ENCODE measurements at regions not wholly inside any gene's neighbourhood (a gene's known extent, or its start where the extent isn't known, plus 50 kb on each side); places are given as distances from the start of the nearest gene placed in this dataset.

DNA sequence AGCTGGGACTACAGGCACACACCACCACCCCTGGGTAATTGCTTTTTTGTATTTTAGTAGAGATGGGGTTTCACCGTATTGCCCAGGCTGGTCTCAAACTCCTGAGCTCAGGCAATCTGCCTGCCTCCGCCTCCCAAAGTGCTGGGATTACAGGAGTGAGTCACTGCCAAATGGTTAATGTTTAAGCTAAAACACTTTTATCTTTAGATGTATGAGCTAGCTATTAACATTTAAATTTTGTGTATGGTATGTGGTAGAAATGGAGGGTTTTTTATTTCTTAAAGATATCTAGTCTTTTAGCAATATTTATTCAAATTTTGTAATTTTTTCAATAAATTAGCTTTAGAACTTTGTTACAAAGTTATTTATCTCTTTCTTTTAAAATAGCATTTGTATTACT lies 1659.8 kb upstream of the ADGRL3 start:
- H3K36me3 ChIP-seq (ENCODE audit: insufficient read depth, low read length) = no peaks in the 10 kb centered on the region
- H3K9ac ChIP-seq (ENCODE audit: low read length) = no peak overlapping the region

DNA sequence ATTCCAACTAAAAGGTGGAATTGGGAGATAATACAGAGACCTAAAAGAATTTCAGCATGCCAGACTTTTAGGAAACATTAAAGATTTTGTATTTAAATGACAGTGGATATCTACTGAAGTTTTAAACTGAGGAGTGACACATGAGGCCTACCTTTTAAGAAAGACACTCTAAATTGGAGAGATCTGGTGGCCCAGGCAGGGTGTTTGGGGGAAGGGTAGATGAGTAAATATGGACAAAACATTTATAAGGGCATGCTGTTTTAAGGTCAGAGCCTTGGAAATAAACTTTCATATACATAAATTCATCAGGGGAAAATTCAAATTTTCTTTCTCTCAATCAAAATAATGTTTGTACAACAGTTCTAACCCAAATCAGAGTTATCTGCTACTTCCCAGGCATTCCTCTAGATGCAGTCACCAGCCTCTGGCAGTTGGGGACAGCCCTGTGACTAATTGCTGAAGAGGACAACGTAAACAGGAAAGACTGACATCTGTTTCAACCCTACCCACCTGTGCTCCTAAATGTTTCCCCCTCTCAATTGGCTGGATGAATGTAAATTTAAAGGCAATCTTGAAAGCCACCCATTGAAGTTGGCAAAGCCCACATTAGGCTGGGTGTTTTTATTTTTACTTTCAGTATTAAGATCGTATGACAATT lies 1646.9 kb upstream of the ADGRL3 start:
- H3K27ac Mint-ChIP-seq (ENCODE audit: unreplicated experiment) = peak overlapping the region; percentile 97
- H3K4me3 ChIP-seq (ENCODE audit: insufficient read depth, low read depth, low read length) = peak overlapping the region; percentile 45
- H3K4me2 ChIP-seq (ENCODE audit: low read length) = peak overlapping the region; percentile 79

More for the DNA sequence above, 1659.8 kb upstream of the ADGRL3 start:
- Histone ChIP-seq H3K27me3 (ENCODE audit: insufficient read depth, low read length) (no peaks in the 10 kb centered on the region), H3K27ac (ENCODE audit: low read depth, low read length) (no peak overlapping the region), H3K9me3 (ENCODE audit: insufficient read depth, low read depth, low read length) (no peaks in the 10 kb centered on the region), H3K79me2 (ENCODE audit: insufficient read depth, low read length) (no peaks in the 10 kb centered on the region), H3K4me1 (ENCODE audit: insufficient read depth, low read length) (no peaks in the 10 kb centered on the region), H3K4me2 (ENCODE audit: low read length) (no peak overlapping the region), H3K4me3 (ENCODE audit: insufficient read depth, low read depth, low read length) (no peak overlapping the region), H4K20me1 (ENCODE audit: insufficient read depth, low read length) (no peaks in the 10 kb centered on the region), H2AFZ (ENCODE audit: low read depth, low read length) (no peak overlapping the region)
- TF ChIP-seq, protein P1, sequence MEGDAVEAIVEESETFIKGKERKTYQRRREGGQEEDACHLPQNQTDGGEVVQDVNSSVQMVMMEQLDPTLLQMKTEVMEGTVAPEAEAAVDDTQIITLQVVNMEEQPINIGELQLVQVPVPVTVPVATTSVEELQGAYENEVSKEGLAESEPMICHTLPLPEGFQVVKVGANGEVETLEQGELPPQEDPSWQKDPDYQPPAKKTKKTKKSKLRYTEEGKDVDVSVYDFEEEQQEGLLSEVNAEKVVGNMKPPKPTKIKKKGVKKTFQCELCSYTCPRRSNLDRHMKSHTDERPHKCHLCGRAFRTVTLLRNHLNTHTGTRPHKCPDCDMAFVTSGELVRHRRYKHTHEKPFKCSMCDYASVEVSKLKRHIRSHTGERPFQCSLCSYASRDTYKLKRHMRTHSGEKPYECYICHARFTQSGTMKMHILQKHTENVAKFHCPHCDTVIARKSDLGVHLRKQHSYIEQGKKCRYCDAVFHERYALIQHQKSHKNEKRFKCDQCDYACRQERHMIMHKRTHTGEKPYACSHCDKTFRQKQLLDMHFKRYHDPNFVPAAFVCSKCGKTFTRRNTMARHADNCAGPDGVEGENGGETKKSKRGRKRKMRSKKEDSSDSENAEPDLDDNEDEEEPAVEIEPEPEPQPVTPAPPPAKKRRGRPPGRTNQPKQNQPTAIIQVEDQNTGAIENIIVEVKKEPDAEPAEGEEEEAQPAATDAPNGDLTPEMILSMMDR (IDR thresholded peaks at IDR 0.05; ENCODE audit: insufficient read depth, low read depth, low read length) = no peak
- TF ChIP-seq EZH2 (IDR thresholded peaks at IDR 0.05; ENCODE audit: insufficient read depth, low read length) = no peak
- Mint-ChIP-seq H3K27ac (ENCODE audit: unreplicated experiment) (no peak overlapping the region), H3K27me3 (ENCODE audit: low read depth, unreplicated experiment) (no peaks in the 10 kb centered on the region), H3K4me3 (ENCODE audit: unreplicated experiment) (no peak overlapping the region), H3K9me3 (ENCODE audit: unreplicated experiment) (no peaks in the 10 kb centered on the region), H3K4me1 (ENCODE audit: low read depth, unreplicated experiment) (peaks cover 10% of the 10 kb centered on the region), H3K36me3 (ENCODE audit: low read depth, unreplicated experiment) (no peaks in the 10 kb centered on the region)
- FAIRE-seq (no peak), DNase-seq (ENCODE audit: low read depth) (no peak)

More for the DNA sequence above, 1646.9 kb upstream of the ADGRL3 start:
- Mint-ChIP-seq H3K4me1 (ENCODE audit: low read depth, unreplicated experiment) (peaks cover 9% of the 10 kb centered on the region), H3K9me3 (ENCODE audit: unreplicated experiment) (no peaks in the 10 kb centered on the region), H3K27me3 (ENCODE audit: low read depth, unreplicated experiment) (no peaks in the 10 kb centered on the region), H3K36me3 (ENCODE audit: low read depth, unreplicated experiment) (no peaks in the 10 kb centered on the region), H3K4me3 (ENCODE audit: unreplicated experiment) (peak overlapping the region; percentile 48)
- no peaks in the 10 kb centered on the region for H3K36me3 ChIP-seq (ENCODE audit: insufficient read depth, low read length)
- no peaks in the 10 kb centered on the region for H3K9me3 ChIP-seq (ENCODE audit: insufficient read depth, low read depth, low read length)
- TF ChIP-seq EZH2 (IDR thresholded peaks at IDR 0.05; ENCODE audit: insufficient read depth, low read length) = no peak
- TF ChIP-seq, protein P1 (IDR thresholded peaks at IDR 0.05; ENCODE audit: insufficient read depth, low read depth, low read length) = no peak
- DNase-seq (ENCODE audit: low read depth) (peak; percentile 25), FAIRE-seq (peak; percentile 69)
- peak overlapping the region; percentile 35 for H3K27ac ChIP-seq (ENCODE audit: low read depth, low read length)
- H3K79me2 ChIP-seq (ENCODE audit: insufficient read depth, low read length) = no peaks in the 10 kb centered on the region
- H2AFZ ChIP-seq (ENCODE audit: low read depth, low read length) = peak overlapping the region; percentile 39
- H3K27me3 ChIP-seq (ENCODE audit: insufficient read depth, low read length) = no peaks in the 10 kb centered on the region
- no peaks in the 10 kb centered on the region for H4K20me1 ChIP-seq (ENCODE audit: insufficient read depth, low read length)
- peak overlapping the region; percentile 13 for H3K9ac ChIP-seq (ENCODE audit: low read length)
- H3K4me1 ChIP-seq (ENCODE audit: insufficient read depth, low read length) = peaks cover 5% of the 10 kb centered on the region

Measured in astrocyte (in vitro differentiated cells and primary cell).